ENCODE measurements at regions not wholly inside any gene's neighbourhood (a gene's known extent, or its start where the extent isn't known, plus 50 kb on each side); places are given as distances from the start of the nearest gene placed in this dataset.
"Not testable (repeated sequence)": the region's sequence is repeated elsewhere in the genome, so short reads cannot be mapped to it uniquely, and the experiment has no call there.

DNA sequence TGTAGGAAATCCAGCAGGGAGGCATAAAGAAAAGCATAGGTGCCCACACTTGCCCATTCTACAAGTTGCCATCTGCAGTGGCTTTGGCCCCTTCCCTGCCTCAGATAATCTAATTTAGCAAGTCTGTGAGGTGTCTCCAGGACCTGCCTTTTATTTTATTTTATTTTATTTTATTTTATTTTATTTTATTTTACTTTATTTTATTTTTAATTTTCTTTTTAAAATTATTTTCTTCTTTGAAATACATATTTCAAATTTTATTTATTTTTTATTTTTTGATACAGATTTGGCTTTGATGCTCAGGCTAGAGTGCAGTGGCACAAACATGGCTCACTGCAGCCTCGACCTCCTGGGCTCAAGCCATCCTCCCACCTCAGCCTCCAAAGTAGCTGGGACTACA is 51.0 kb upstream of the GSC start:
- H3K27me3 Mint-ChIP-seq, H3K36me3 Mint-ChIP-seq, DNase-seq, CTCF ChIA-PET, H3K4me1 Mint-ChIP-seq, H3K9me3 Mint-ChIP-seq, H3K4me3 Mint-ChIP-seq, H3K27ac Mint-ChIP-seq: not testable (repeated sequence)

Data from activated naive CD4-positive, alpha-beta T cell treated with anti-CD3 and anti-CD28 coated beads, Interleukin-2, amount 10 ng/mL, durations not matched to agents 7 days and 5 days (primary cell).